Retinal pigment epithelial cell (primary cell): ENCODE measurements at regions not wholly inside any gene's neighbourhood (a gene's known extent, or its start where the extent isn't known, plus 50 kb on each side); places are given as distances from the start of the nearest gene placed in this dataset.

Source experiments
- DNase-seq: peaks from one replicate; pipeline ENCODE4 v3.0.0-alpha.2; 2010; ENCODE audit warnings: low read depth
- H3K4me3 ChIP-seq: 2 replicates; pipeline ENCODE4 v1.5.1; 2011; ENCODE audit warnings: mild to moderate bottlenecking, low read length, control low read depth, moderate library complexity
- TF ChIP-seq, protein P1 (sequence below): conservative IDR thresholded peaks from 2 replicates; pipeline ENCODE4 v1.5.1; 2011; ENCODE audit warnings: low read depth, low read length, control low read depth, inconsistent platforms

DNA sequence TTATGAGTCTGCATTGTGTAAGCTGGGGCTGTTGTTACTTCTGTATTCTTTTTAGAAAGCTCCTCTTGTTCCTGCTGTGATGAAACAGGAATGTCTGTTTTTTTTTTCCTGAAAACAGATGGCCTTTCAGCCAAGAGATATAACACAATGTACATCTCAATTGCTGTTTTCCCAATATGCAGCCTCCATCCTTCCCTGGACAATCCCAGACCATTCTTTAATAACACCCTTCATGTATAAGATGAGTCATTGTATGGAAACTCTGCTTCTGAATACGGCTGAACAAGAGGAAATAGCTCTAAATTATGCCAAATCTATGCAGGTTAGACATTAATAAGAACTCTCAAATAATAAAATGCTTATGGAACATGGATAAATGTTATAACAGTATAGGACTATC is 60.2 kb upstream of the LRRC4C start:
- TF ChIP-seq, protein P1, sequence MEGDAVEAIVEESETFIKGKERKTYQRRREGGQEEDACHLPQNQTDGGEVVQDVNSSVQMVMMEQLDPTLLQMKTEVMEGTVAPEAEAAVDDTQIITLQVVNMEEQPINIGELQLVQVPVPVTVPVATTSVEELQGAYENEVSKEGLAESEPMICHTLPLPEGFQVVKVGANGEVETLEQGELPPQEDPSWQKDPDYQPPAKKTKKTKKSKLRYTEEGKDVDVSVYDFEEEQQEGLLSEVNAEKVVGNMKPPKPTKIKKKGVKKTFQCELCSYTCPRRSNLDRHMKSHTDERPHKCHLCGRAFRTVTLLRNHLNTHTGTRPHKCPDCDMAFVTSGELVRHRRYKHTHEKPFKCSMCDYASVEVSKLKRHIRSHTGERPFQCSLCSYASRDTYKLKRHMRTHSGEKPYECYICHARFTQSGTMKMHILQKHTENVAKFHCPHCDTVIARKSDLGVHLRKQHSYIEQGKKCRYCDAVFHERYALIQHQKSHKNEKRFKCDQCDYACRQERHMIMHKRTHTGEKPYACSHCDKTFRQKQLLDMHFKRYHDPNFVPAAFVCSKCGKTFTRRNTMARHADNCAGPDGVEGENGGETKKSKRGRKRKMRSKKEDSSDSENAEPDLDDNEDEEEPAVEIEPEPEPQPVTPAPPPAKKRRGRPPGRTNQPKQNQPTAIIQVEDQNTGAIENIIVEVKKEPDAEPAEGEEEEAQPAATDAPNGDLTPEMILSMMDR, result no peak
- no peak for DNase-seq
- no peak overlapping the region for H3K4me3 ChIP-seq

DNA sequence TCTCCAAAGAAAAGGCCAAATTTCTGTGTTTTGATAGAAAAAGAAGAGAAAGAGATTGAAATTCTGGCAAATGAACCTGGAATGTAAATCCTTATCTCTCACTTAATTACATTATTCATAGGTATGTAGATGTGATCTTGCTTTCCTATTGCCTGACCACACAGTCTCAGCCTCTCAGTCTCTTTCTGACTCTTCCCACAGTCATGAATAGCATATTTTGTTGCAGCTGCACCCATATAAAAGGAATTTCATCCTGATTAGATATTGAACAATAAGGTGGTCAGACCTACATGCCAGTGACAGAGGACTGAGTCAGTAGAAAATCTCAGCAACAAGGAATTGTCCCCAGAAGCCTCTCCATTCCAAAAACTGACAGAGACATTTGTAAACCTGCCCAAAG is 62.9 kb upstream of the LRRC4C start:
- H3K4me3 ChIP-seq, result no peak overlapping the region
- TF ChIP-seq, protein P1, result no peak
- no peak for DNase-seq

DNA sequence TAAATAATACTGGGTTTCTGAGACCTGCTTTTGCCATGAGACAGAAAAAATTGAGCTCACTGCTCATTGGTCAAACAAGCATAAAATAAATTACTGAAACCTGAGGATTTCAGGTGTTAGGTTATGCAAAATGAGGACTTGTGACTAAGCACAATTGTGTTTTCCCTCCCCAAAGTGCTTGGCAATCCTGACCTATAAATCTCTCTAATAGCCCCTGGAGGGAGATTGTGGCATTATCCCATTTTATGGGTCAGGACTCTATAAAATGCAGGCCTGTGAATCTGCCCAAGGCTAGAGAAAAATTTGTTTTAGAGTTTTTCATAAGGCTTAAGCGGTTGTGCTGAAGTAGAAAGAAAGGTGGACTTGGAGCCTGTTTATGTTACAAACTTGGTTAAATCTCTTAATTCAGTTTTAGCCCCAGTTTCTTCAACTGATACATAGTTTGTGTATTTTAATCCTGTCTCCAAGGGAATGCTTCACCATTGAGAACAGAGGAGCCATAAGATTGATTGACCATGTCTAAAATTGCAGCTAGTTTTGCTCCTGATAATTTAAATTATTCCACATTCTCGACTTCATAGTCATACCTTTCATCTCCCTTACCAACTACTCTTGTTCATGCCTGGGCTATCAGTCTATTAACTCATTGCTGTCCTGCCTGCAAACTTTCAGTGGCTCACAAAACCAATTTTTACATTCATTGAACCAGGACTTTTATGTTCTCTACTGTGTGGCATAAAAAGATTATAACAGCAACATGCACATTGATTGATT is 63.6 kb upstream of the LRRC4C start:
- no peak overlapping the region for H3K4me3 ChIP-seq
- TF ChIP-seq, protein P1, result no peak
- DNase-seq, result no peak

DNA sequence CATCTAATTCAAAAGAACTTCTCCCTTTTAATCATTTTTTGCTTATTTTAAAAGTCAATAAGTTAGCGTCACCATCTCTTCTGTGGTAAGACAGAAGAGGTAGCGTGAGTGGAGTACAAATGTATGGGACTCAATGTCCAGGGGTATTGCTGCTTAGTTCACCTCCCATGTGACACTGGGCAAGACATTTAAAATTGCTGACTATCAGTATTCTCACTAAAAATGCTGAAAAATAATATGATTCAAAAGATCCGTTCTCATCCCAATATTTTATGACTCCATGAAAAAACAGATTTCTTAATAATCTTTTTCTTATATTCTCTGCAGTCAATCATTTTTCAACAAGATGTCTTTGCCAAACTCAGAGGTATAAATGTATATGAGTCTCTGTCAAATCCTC is 68.1 kb upstream of the LRRC4C start:
- no peak for DNase-seq
- H3K4me3 ChIP-seq, result no peak overlapping the region
- TF ChIP-seq, protein P1, result no peak

DNA sequence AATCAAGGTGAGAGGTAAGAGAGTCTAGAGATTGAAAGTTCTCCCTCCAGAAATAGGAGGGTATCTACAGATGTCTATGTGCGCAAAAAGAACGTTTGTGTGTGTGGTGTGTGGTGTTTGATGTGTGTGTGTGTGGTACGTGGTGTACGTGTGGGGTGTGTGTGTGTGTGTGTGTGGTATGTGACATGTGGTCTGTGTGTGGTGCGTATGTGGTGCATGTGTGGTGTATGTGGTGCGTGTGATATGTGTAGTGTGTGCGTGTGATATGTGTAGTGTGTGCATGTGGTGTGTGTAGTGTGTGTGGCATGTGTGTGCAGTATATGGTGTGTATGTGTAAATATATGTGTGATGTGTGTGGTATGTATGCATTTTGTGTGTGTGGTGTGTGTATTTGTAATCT is 73.0 kb upstream of the LRRC4C start:
- TF ChIP-seq, protein P1, result no peak
- no peak overlapping the region for H3K4me3 ChIP-seq
- DNase-seq, result no peak

DNA sequence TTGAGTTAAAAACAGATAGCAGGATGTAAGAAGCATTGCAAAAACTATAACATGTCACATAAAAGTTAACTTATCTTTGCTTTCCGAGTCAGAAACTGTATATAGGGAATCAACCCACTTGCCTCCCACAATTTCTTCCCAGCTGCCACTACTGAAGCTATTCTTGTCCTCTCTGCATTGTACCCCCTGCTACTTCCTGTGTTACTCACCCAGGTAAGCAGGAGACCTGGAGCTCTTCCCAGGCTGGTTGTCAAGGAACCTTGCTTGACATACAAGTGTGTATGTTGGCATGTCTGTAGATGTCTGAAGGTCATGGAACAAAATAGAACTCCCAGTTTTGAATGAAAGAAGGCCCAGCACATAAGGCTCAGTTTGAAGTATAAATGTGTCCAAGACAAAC is 74.3 kb upstream of the LRRC4C start:
- TF ChIP-seq, protein P1, result no peak
- H3K4me3 ChIP-seq, result no peak overlapping the region
- no peak for DNase-seq

DNA sequence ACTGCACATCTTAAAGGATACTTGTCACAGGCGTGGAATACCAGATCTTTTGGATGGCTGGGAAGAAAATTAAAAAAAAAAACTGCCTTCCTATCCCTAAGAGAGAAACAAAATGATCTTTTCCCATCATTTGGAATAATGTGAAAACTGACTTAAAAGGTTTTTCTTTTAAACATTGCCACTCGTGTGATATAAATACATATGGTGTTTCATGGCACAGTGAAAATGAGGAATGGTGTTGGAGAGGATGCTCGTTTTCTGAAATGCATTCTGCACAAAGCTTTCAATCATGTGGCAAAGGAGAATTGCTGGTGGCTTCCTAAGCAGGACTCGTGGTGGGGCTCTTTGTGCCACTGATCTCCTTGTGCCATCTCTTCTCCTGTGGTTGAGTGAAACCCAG is 74.9 kb upstream of the LRRC4C start:
- DNase-seq, result no peak
- H3K4me3 ChIP-seq, result no peak overlapping the region
- TF ChIP-seq, protein P1, result no peak
